Activated naive CD8-positive, alpha-beta T cell treated with anti-CD3 and anti-CD28 coated beads, Interleukin-2, amount 10 ng/mL, durations not matched to agents 7 days and 5 days (primary cell): ENCODE measurements at regions not wholly inside any gene's neighbourhood (a gene's known extent, or its start where the extent isn't known, plus 50 kb on each side); places are given as distances from the start of the nearest gene placed in this dataset.

Source experiments
- ATAC-seq: fragments of 150-1000 bp; cut with Tn5 transposase; one replicate; pipeline ENCODE4 v1.10.0; 2021; ENCODE audit warnings: low read depth, moderate library complexity
- POLR2A ChIA-PET: fragments of 350-600 bp; sonication (Branson Sonifier 250); formaldehyde crosslinking; loops from one replicate; lab custom pipeline; 2021; ENCODE audit warnings: antibody characterized with exemption; lab: Charles Lee
- DNase-seq: peaks from one replicate; pipeline ENCODE4 v3.0.0; 2021
- H3K27ac Mint-ChIP-seq: one replicate; pipeline ENCODE4 v1.8.0; 2022; ENCODE audit warnings: mild to moderate bottlenecking, mixed read lengths
- H3K27me3 Mint-ChIP-seq: one replicate; pipeline ENCODE4 v1.8.0; 2022; ENCODE audit warnings: mild to moderate bottlenecking, moderate library complexity, mixed read lengths
- H3K36me3 Mint-ChIP-seq: one replicate; pipeline ENCODE4 v1.8.0; 2021; ENCODE audit warnings: mild to moderate bottlenecking, mixed read lengths
- H3K4me1 Mint-ChIP-seq: one replicate; pipeline ENCODE4 v1.8.0; 2021; ENCODE audit warnings: mixed read lengths
- H3K4me3 Mint-ChIP-seq: one replicate; pipeline ENCODE4 v1.8.0; 2022; ENCODE audit warnings: mild to moderate bottlenecking, moderate library complexity, mixed read lengths
- H3K9me3 Mint-ChIP-seq: one replicate; pipeline ENCODE4 v1.8.0; 2021; ENCODE audit warnings: mixed read lengths

GRCh38 chr1:47513393-47513792, 75.5 kb downstream of the FOXD2 start:
- Mint-ChIP-seq H3K4me3 (no peak overlapping the region), H3K27me3 (peaks cover 42% of the 10 kb centered on the region), H3K36me3 (no peaks in the 10 kb centered on the region), H3K4me1 (peaks cover 3% of the 10 kb centered on the region), H3K27ac (no peak overlapping the region), H3K9me3 (peaks cover 3% of the 10 kb centered on the region)
- POLR2A ChIA-PET = no interaction called here
- ATAC-seq (no peak), DNase-seq (no peak)

- DNase-seq (no peak), ATAC-seq (no peak)
- Mint-ChIP-seq H3K9me3 (peaks cover 3% of the 10 kb centered on the region), H3K27me3 (peaks cover 35% of the 10 kb centered on the region), H3K4me1 (no peaks in the 10 kb centered on the region), H3K4me3 (no peak overlapping the region), H3K36me3 (no peaks in the 10 kb centered on the region), H3K27ac (no peak overlapping the region)
- POLR2A ChIA-PET = no interaction called here
Measured at GRCh38 chr1:47514229-47514628, 76.4 kb downstream of the FOXD2 start.

- no peak overlapping the region for H3K27ac Mint-ChIP-seq
- H3K4me3 Mint-ChIP-seq = no peak overlapping the region
- H3K4me1 Mint-ChIP-seq = no peaks in the 10 kb centered on the region
- ATAC-seq = no peak
- no peaks in the 10 kb centered on the region for H3K36me3 Mint-ChIP-seq
- peaks cover 3% of the 10 kb centered on the region for H3K9me3 Mint-ChIP-seq
- POLR2A ChIA-PET = no interaction called here
- no peak for DNase-seq
- peaks cover 24% of the 10 kb centered on the region for H3K27me3 Mint-ChIP-seq
Measured at GRCh38 chr1:47515164-47515789, 77.4 kb downstream of the FOXD2 start.

- no peaks in the 10 kb centered on the region for H3K36me3 Mint-ChIP-seq
- H3K4me1 Mint-ChIP-seq = no peaks in the 10 kb centered on the region
- ATAC-seq (no peak), DNase-seq (no peak)
- POLR2A ChIA-PET = no interaction called here
- no peak overlapping the region for H3K4me3 Mint-ChIP-seq
- H3K27me3 Mint-ChIP-seq = peaks cover 22% of the 10 kb centered on the region
- H3K27ac Mint-ChIP-seq = no peak overlapping the region
- H3K9me3 Mint-ChIP-seq = peaks cover 3% of the 10 kb centered on the region
Measured at GRCh38 chr1:47517946-47518345, 80.1 kb downstream of the FOXD2 start.

- ATAC-seq = no peak
Measured at GRCh38 chr1:47519491-47519890, 81.6 kb downstream of the FOXD2 start.

GRCh38 chr1:47519971-47520370, 82.1 kb downstream of the FOXD2 start:
- Mint-ChIP-seq H3K9me3 (no peaks in the 10 kb centered on the region), H3K27ac (no peak overlapping the region), H3K4me3 (no peak overlapping the region), H3K27me3 (peaks cover 25% of the 10 kb centered on the region), H3K4me1 (no peaks in the 10 kb centered on the region), H3K36me3 (no peaks in the 10 kb centered on the region)
- POLR2A ChIA-PET = no interaction called here
- DNase-seq = no peak
- ATAC-seq = no peak

More at GRCh38 chr1:47519491-47519890, 81.6 kb downstream of the FOXD2 start:
- no peak for DNase-seq
- peaks cover 2% of the 10 kb centered on the region for H3K9me3 Mint-ChIP-seq
- peaks cover 27% of the 10 kb centered on the region for H3K27me3 Mint-ChIP-seq
- no peak overlapping the region for H3K4me3 Mint-ChIP-seq
- H3K4me1 Mint-ChIP-seq = no peaks in the 10 kb centered on the region
- no peaks in the 10 kb centered on the region for H3K36me3 Mint-ChIP-seq
- POLR2A ChIA-PET = no interaction called here
- H3K27ac Mint-ChIP-seq = no peak overlapping the region

- Mint-ChIP-seq H3K4me3 (no peak overlapping the region), H3K36me3 (no peaks in the 10 kb centered on the region), H3K27me3 (peaks cover 25% of the 10 kb centered on the region), H3K27ac (no peak overlapping the region), H3K4me1 (no peaks in the 10 kb centered on the region), H3K9me3 (no peaks in the 10 kb centered on the region)
- ATAC-seq = no peak
- DNase-seq = no peak
- POLR2A ChIA-PET = no interaction called here
Measured at GRCh38 chr1:47521034-47521881, 83.4 kb downstream of the FOXD2 start.

GRCh38 chr1:47522935-47523834, 85.3 kb downstream of the FOXD2 start:
- DNase-seq (no peak), ATAC-seq (no peak)
- Mint-ChIP-seq H3K36me3 (no peaks in the 10 kb centered on the region), H3K27me3 (peaks cover 26% of the 10 kb centered on the region), H3K4me1 (no peaks in the 10 kb centered on the region), H3K27ac (no peak overlapping the region), H3K9me3 (peaks cover 2% of the 10 kb centered on the region), H3K4me3 (no peak overlapping the region)
- POLR2A ChIA-PET = no interaction called here

- H3K4me1 Mint-ChIP-seq = no peaks in the 10 kb centered on the region
- POLR2A ChIA-PET = no interaction called here
- H3K27me3 Mint-ChIP-seq = peaks cover 29% of the 10 kb centered on the region
- no peak for ATAC-seq
- no peak overlapping the region for H3K27ac Mint-ChIP-seq
- DNase-seq = no peak
- peaks cover 4% of the 10 kb centered on the region for H3K9me3 Mint-ChIP-seq
- no peak overlapping the region for H3K4me3 Mint-ChIP-seq
- peaks cover 2% of the 10 kb centered on the region for H3K36me3 Mint-ChIP-seq
Measured at GRCh38 chr1:47523835-47524215, 86.0 kb downstream of the FOXD2 start.

GRCh38 chr1:47524272-47524671, 86.4 kb downstream of the FOXD2 start:
- H3K36me3 Mint-ChIP-seq = peaks cover 2% of the 10 kb centered on the region
- H3K27me3 Mint-ChIP-seq = peaks cover 29% of the 10 kb centered on the region
- no peak overlapping the region for H3K4me3 Mint-ChIP-seq
- no peak for DNase-seq
- H3K27ac Mint-ChIP-seq = no peak overlapping the region
- POLR2A ChIA-PET = no interaction called here
- H3K9me3 Mint-ChIP-seq = peaks cover 4% of the 10 kb centered on the region
- no peak for ATAC-seq
- H3K4me1 Mint-ChIP-seq = no peaks in the 10 kb centered on the region

GRCh38 chr1:47527653-47528272, 89.9 kb downstream of the FOXD2 start:
- Mint-ChIP-seq H3K4me1 (no peaks in the 10 kb centered on the region), H3K27me3 (peaks cover 44% of the 10 kb centered on the region), H3K9me3 (peaks cover 13% of the 10 kb centered on the region), H3K27ac (no peak overlapping the region), H3K4me3 (no peak overlapping the region), H3K36me3 (peaks cover 2% of the 10 kb centered on the region)
- no peak for ATAC-seq
- no peak for DNase-seq
- POLR2A ChIA-PET = no interaction called here

- H3K4me1 Mint-ChIP-seq = peaks cover 2% of the 10 kb centered on the region
- H3K27ac Mint-ChIP-seq = no peak overlapping the region
- peaks cover 2% of the 10 kb centered on the region for H3K36me3 Mint-ChIP-seq
- DNase-seq (no peak), ATAC-seq (no peak)
- POLR2A ChIA-PET = no interaction called here
- H3K9me3 Mint-ChIP-seq = peaks cover 13% of the 10 kb centered on the region
- peaks cover 50% of the 10 kb centered on the region for H3K27me3 Mint-ChIP-seq
- H3K4me3 Mint-ChIP-seq = no peak overlapping the region
Measured at GRCh38 chr1:47529520-47530098, 91.8 kb downstream of the FOXD2 start.
